ENCODE measurements at regions not wholly inside any gene's neighbourhood (a gene's known extent, or its start where the extent isn't known, plus 50 kb on each side); places are given as distances from the start of the nearest gene placed in this dataset.

GRCh38 chr6:27098956-27099355, 148.5 kb upstream of the PRSS16 start:
- Histone ChIP-seq H3K27ac (ENCODE audit: low read length) (no peak overlapping the region), H3K4me3 (ENCODE audit: low read length) (no peak overlapping the region), H3K27me3 (ENCODE audit: insufficient read depth, low read length) (peaks cover 34% of the 10 kb centered on the region), H3K4me1 (ENCODE audit: insufficient read depth, low read length) (no peaks in the 10 kb centered on the region), H3K9ac (ENCODE audit: low read depth, low read length) (no peak overlapping the region), H3K36me3 (ENCODE audit: insufficient read depth, low read depth, low read length) (no peaks in the 10 kb centered on the region), H3K9me3 (ENCODE audit: insufficient read depth, low read depth, low read length) (no peaks in the 10 kb centered on the region)

- Histone ChIP-seq H3K36me3 (ENCODE audit: insufficient read depth, low read depth, low read length) (no peaks in the 10 kb centered on the region), H3K27me3 (ENCODE audit: insufficient read depth, low read length) (peaks cover 19% of the 10 kb centered on the region), H3K9me3 (ENCODE audit: insufficient read depth, low read depth, low read length) (no peaks in the 10 kb centered on the region), H3K27ac (ENCODE audit: low read length) (no peak overlapping the region), H3K4me3 (ENCODE audit: low read length) (no peak overlapping the region), H3K9ac (ENCODE audit: low read depth, low read length) (no peak overlapping the region), H3K4me1 (ENCODE audit: insufficient read depth, low read length) (no peaks in the 10 kb centered on the region)
Observed at GRCh38 chr6:27100921-27101320, 146.6 kb upstream of the PRSS16 start.

GRCh38 chr6:27101824-27102223, 145.7 kb upstream of the PRSS16 start:
- Histone ChIP-seq H3K36me3 (ENCODE audit: insufficient read depth, low read depth, low read length) (no peaks in the 10 kb centered on the region), H3K27me3 (ENCODE audit: insufficient read depth, low read length) (peaks cover 10% of the 10 kb centered on the region; the same call in 1 of the 2 replicates)

GRCh38 chr6:27106382-27106781, 141.1 kb upstream of the PRSS16 start:
- no peaks in the 10 kb centered on the region for H3K36me3 ChIP-seq (ENCODE audit: insufficient read depth, low read depth, low read length)
- H3K27me3 ChIP-seq (ENCODE audit: insufficient read depth, low read length) = no peaks in the 10 kb centered on the region
- no peak overlapping the region for H3K4me3 ChIP-seq (ENCODE audit: low read length)
- H3K27ac ChIP-seq (ENCODE audit: low read length) = no peak overlapping the region
- peaks cover 21% of the 10 kb centered on the region for H3K9me3 ChIP-seq (ENCODE audit: insufficient read depth, low read depth, low read length)
- no peaks in the 10 kb centered on the region for H3K4me1 ChIP-seq (ENCODE audit: insufficient read depth, low read length)
- H3K9ac ChIP-seq (ENCODE audit: low read depth, low read length) = no peak overlapping the region

More at GRCh38 chr6:27101824-27102223, 145.7 kb upstream of the PRSS16 start:
- Histone ChIP-seq H3K9ac (ENCODE audit: low read depth, low read length) (no peak overlapping the region), H3K27ac (ENCODE audit: low read length) (no peak overlapping the region), H3K9me3 (ENCODE audit: insufficient read depth, low read depth, low read length) (no peaks in the 10 kb centered on the region), H3K4me1 (ENCODE audit: insufficient read depth, low read length) (no peaks in the 10 kb centered on the region), H3K4me3 (ENCODE audit: low read length) (no peak overlapping the region)

- Histone ChIP-seq H3K9me3 (ENCODE audit: insufficient read depth, low read depth, low read length) (peaks cover 43% of the 10 kb centered on the region), H3K9ac (ENCODE audit: low read depth, low read length) (no peak overlapping the region), H3K4me1 (ENCODE audit: insufficient read depth, low read length) (no peaks in the 10 kb centered on the region), H3K36me3 (ENCODE audit: insufficient read depth, low read depth, low read length) (no peaks in the 10 kb centered on the region), H3K4me3 (ENCODE audit: low read length) (no peak overlapping the region), H3K27ac (ENCODE audit: low read length) (no peak overlapping the region), H3K27me3 (ENCODE audit: insufficient read depth, low read length) (no peaks in the 10 kb centered on the region)
Observed at GRCh38 chr6:27111743-27112142, 135.8 kb upstream of the PRSS16 start.

GRCh38 chr6:27112974-27113373, 134.5 kb upstream of the PRSS16 start:
- Histone ChIP-seq H3K4me3 (ENCODE audit: low read length) (no peak overlapping the region), H3K27ac (ENCODE audit: low read length) (no peak overlapping the region), H3K4me1 (ENCODE audit: insufficient read depth, low read length) (no peaks in the 10 kb centered on the region), H3K36me3 (ENCODE audit: insufficient read depth, low read depth, low read length) (no peaks in the 10 kb centered on the region), H3K9ac (ENCODE audit: low read depth, low read length) (no peak overlapping the region), H3K27me3 (ENCODE audit: insufficient read depth, low read length) (no peaks in the 10 kb centered on the region), H3K9me3 (ENCODE audit: insufficient read depth, low read depth, low read length) (peaks cover 43% of the 10 kb centered on the region)

GRCh38 chr6:27119329-27119728, 128.2 kb upstream of the PRSS16 start:
- H3K27ac ChIP-seq (ENCODE audit: low read length) = no peak overlapping the region
- no peak overlapping the region for H3K4me3 ChIP-seq (ENCODE audit: low read length)
- H3K27me3 ChIP-seq (ENCODE audit: insufficient read depth, low read length) = no peaks in the 10 kb centered on the region
- no peaks in the 10 kb centered on the region; the same call in 1 of the 2 replicates for H3K9me3 ChIP-seq (ENCODE audit: insufficient read depth, low read depth, low read length)
- H3K4me1 ChIP-seq (ENCODE audit: insufficient read depth, low read length) = no peaks in the 10 kb centered on the region
- no peaks in the 10 kb centered on the region; the same call in 1 of the 2 replicates for H3K36me3 ChIP-seq (ENCODE audit: insufficient read depth, low read depth, low read length)
- no peak overlapping the region for H3K9ac ChIP-seq (ENCODE audit: low read depth, low read length)

GRCh38 chr6:27119761-27120160, 127.7 kb upstream of the PRSS16 start:
- no peak overlapping the region for H3K9ac ChIP-seq (ENCODE audit: low read depth, low read length)
- H3K9me3 ChIP-seq (ENCODE audit: insufficient read depth, low read depth, low read length) = no peaks in the 10 kb centered on the region; the same call in 1 of the 2 replicates
- H3K4me3 ChIP-seq (ENCODE audit: low read length) = no peak overlapping the region
- no peaks in the 10 kb centered on the region for H3K27me3 ChIP-seq (ENCODE audit: insufficient read depth, low read length)
- no peaks in the 10 kb centered on the region; the same call in 1 of the 2 replicates for H3K36me3 ChIP-seq (ENCODE audit: insufficient read depth, low read depth, low read length)
- H3K4me1 ChIP-seq (ENCODE audit: insufficient read depth, low read length) = no peaks in the 10 kb centered on the region
- no peak overlapping the region for H3K27ac ChIP-seq (ENCODE audit: low read length)

GRCh38 chr6:27121640-27122039, 125.9 kb upstream of the PRSS16 start:
- no peaks in the 10 kb centered on the region for H3K4me1 ChIP-seq (ENCODE audit: insufficient read depth, low read length)
- H3K9ac ChIP-seq (ENCODE audit: low read depth, low read length) = no peak overlapping the region
- H3K27me3 ChIP-seq (ENCODE audit: insufficient read depth, low read length) = no peaks in the 10 kb centered on the region
- peaks cover 5% of the 10 kb centered on the region; the same call in 1 of the 2 replicates for H3K36me3 ChIP-seq (ENCODE audit: insufficient read depth, low read depth, low read length)
- H3K4me3 ChIP-seq (ENCODE audit: low read length) = no peak overlapping the region
- H3K27ac ChIP-seq (ENCODE audit: low read length) = no peak overlapping the region
- H3K9me3 ChIP-seq (ENCODE audit: insufficient read depth, low read depth, low read length) = no peaks in the 10 kb centered on the region

- Histone ChIP-seq H3K9me3 (ENCODE audit: insufficient read depth, low read depth, low read length) (no peaks in the 10 kb centered on the region), H3K4me3 (ENCODE audit: low read length) (no peak overlapping the region), H3K36me3 (ENCODE audit: insufficient read depth, low read depth, low read length) (peaks cover 5% of the 10 kb centered on the region; the same call in 1 of the 2 replicates), H3K9ac (ENCODE audit: low read depth, low read length) (no peak overlapping the region), H3K27ac (ENCODE audit: low read length) (no peak overlapping the region), H3K4me1 (ENCODE audit: insufficient read depth, low read length) (no peaks in the 10 kb centered on the region), H3K27me3 (ENCODE audit: insufficient read depth, low read length) (no peaks in the 10 kb centered on the region)
Observed at GRCh38 chr6:27124252-27124657, 123.2 kb upstream of the PRSS16 start.

- no peaks in the 10 kb centered on the region for H3K9me3 ChIP-seq (ENCODE audit: insufficient read depth, low read depth, low read length)
- H3K4me1 ChIP-seq (ENCODE audit: insufficient read depth, low read length) = no peaks in the 10 kb centered on the region; the same call in 1 of the 2 replicates
- H3K36me3 ChIP-seq (ENCODE audit: insufficient read depth, low read depth, low read length) = peaks cover 5% of the 10 kb centered on the region; the same call in 1 of the 2 replicates
- no peaks in the 10 kb centered on the region for H3K27me3 ChIP-seq (ENCODE audit: insufficient read depth, low read length)
- peak overlapping the region; percentile 57; the same call in 1 of the 2 replicates for H3K4me3 ChIP-seq (ENCODE audit: low read length)
- H3K9ac ChIP-seq (ENCODE audit: low read depth, low read length) = no peak overlapping the region
- H3K27ac ChIP-seq (ENCODE audit: low read length) = no peak overlapping the region
Observed at GRCh38 chr6:27126046-27126814, 121.3 kb upstream of the PRSS16 start.
